SJSA1 (cell line): ENCODE measurements at regions not wholly inside any gene's neighbourhood (a gene's known extent, or its start where the extent isn't known, plus 50 kb on each side); places are given as distances from the start of the nearest gene placed in this dataset.
A peak's percentile ranks its signal among the peaks of the same experiment; 100 is the strongest.
"Not testable (repeated sequence)": the region's sequence is repeated elsewhere in the genome, so short reads cannot be mapped to it uniquely, and the experiment has no call there.

ENCODE experiments used
- DNase-seq, 2 experiments: peaks; one replicate each; pipeline ENCODE4 v3.0.0-alpha.2; 2015 to 2020; ENCODE audit warnings: low spot score in 2 of 2, low read depth in 1 of 2
- H3K27ac ChIP-seq: fragments of 250-450 bp; sonication (Bioruptor Pico); 2 replicates; pipeline ENCODE4 v1.5.1; 2020; ENCODE audit warnings: mild to moderate bottlenecking, moderate library complexity
- H3K27me3 ChIP-seq: fragments of 250-450 bp; sonication (Bioruptor Pico); replicated peaks from 2 replicates; pipeline ENCODE4 v1.5.1; 2020; ENCODE audit warnings: mild to moderate bottlenecking, moderate library complexity
- H3K36me3 ChIP-seq: fragments of 250-450 bp; sonication (Bioruptor Pico); 2 replicates; pipeline ENCODE4 v1.5.1; 2020; ENCODE audit warnings: mild to moderate bottlenecking
- H3K4me1 ChIP-seq: fragments of 250-450 bp; sonication (Bioruptor Pico); replicated peaks from 2 replicates; pipeline ENCODE4 v1.6.1; 2021; ENCODE audit warnings: mild to moderate bottlenecking
- H3K4me3 ChIP-seq: fragments of 250-450 bp; sonication (Bioruptor Pico); 2 replicates; pipeline ENCODE4 v1.5.1; 2020; ENCODE audit warnings: mild to moderate bottlenecking
- H3K9me3 ChIP-seq: fragments of 250-450 bp; sonication (Bioruptor Pico); replicated peaks from 2 replicates; pipeline ENCODE4 v1.5.1; 2020; ENCODE audit warnings: mild to moderate bottlenecking

- Histone ChIP-seq H3K4me3 (no peak overlapping the region), H3K27me3 (no peaks in the 10 kb centered on the region), H3K9me3 (peaks cover 8% of the 10 kb centered on the region), H3K27ac (no peak overlapping the region), H3K36me3 (no peaks in the 10 kb centered on the region), H3K4me1 (no peaks in the 10 kb centered on the region)
- no peak for DNase-seq
Measured at GRCh38 chr6:80586242-80586641, 479.8 kb downstream of the BCKDHB start.

GRCh38 chr6:80579391-80580023, 473.0 kb downstream of the BCKDHB start:
- no peaks in the 10 kb centered on the region for H3K36me3 ChIP-seq
- H3K4me1 ChIP-seq = no peaks in the 10 kb centered on the region
- no peak overlapping the region for H3K27ac ChIP-seq
- H3K9me3 ChIP-seq = no peaks in the 10 kb centered on the region
- H3K27me3 ChIP-seq = no peaks in the 10 kb centered on the region
- no peak overlapping the region for H3K4me3 ChIP-seq
- no peak for DNase-seq

GRCh38 chr6:80573320-80573719, 466.8 kb downstream of the BCKDHB start:
- H3K36me3 ChIP-seq, H3K27me3 ChIP-seq, DNase-seq, H3K4me3 ChIP-seq, H3K9me3 ChIP-seq, H3K4me1 ChIP-seq, H3K27ac ChIP-seq: not testable (repeated sequence)

GRCh38 chr6:80566361-80566760, 459.9 kb downstream of the BCKDHB start:
- no peaks in the 10 kb centered on the region for H3K36me3 ChIP-seq
- 0 out of 2 replicates have a peak overlapping the region, but pooled peaks have one; percentile 7 for H3K27ac ChIP-seq
- no peak for DNase-seq
- H3K4me3 ChIP-seq = no peak overlapping the region
- H3K9me3 ChIP-seq = no peaks in the 10 kb centered on the region
- no peaks in the 10 kb centered on the region for H3K4me1 ChIP-seq
- H3K27me3 ChIP-seq = no peaks in the 10 kb centered on the region

GRCh38 chr6:80553071-80553740, 446.7 kb downstream of the BCKDHB start:
- Histone ChIP-seq H3K4me1 (peaks cover 17% of the 10 kb centered on the region), H3K27ac (no peak overlapping the region), H3K4me3 (no peak overlapping the region), H3K9me3 (no peaks in the 10 kb centered on the region), H3K36me3 (no peaks in the 10 kb centered on the region), H3K27me3 (no peaks in the 10 kb centered on the region)
- DNase-seq = no peak

- Histone ChIP-seq H3K9me3 (no peaks in the 10 kb centered on the region), H3K4me1 (peaks cover 33% of the 10 kb centered on the region), H3K27me3 (no peaks in the 10 kb centered on the region), H3K36me3 (no peaks in the 10 kb centered on the region), H3K27ac (no peak overlapping the region), H3K4me3 (no peak overlapping the region)
- no peak for DNase-seq
Measured at GRCh38 chr6:80550748-80551147, 444.3 kb downstream of the BCKDHB start.

- no peaks in the 10 kb centered on the region for H3K9me3 ChIP-seq
- no peak overlapping the region for H3K27ac ChIP-seq
- no peaks in the 10 kb centered on the region for H3K27me3 ChIP-seq
- no peak for DNase-seq
- no peaks in the 10 kb centered on the region for H3K36me3 ChIP-seq
- H3K4me3 ChIP-seq = no peak overlapping the region
- H3K4me1 ChIP-seq = peaks cover 33% of the 10 kb centered on the region
Measured at GRCh38 chr6:80550281-80550680, 443.8 kb downstream of the BCKDHB start.

- no peak overlapping the region for H3K4me3 ChIP-seq
- peak in 1 of 2 experiments; percentile 53 for DNase-seq
- peaks cover 47% of the 10 kb centered on the region for H3K4me1 ChIP-seq
- H3K36me3 ChIP-seq = no peaks in the 10 kb centered on the region
- no peaks in the 10 kb centered on the region for H3K9me3 ChIP-seq
- H3K27ac ChIP-seq = peak overlapping the region; percentile 85
- H3K27me3 ChIP-seq = no peaks in the 10 kb centered on the region
Measured at GRCh38 chr6:80548532-80548931, 442.1 kb downstream of the BCKDHB start.

GRCh38 chr6:80547827-80548226, 441.4 kb downstream of the BCKDHB start:
- Histone ChIP-seq H3K27me3 (no peaks in the 10 kb centered on the region), H3K9me3 (no peaks in the 10 kb centered on the region), H3K36me3 (no peaks in the 10 kb centered on the region), H3K27ac (peak overlapping the region; percentile 85), H3K4me1 (peaks cover 54% of the 10 kb centered on the region), H3K4me3 (no peak overlapping the region)
- DNase-seq = peak; percentile 56 to 87

GRCh38 chr6:80544976-80545722, 438.7 kb downstream of the BCKDHB start:
- Histone ChIP-seq H3K4me1 (peaks cover 71% of the 10 kb centered on the region), H3K27me3 (no peaks in the 10 kb centered on the region), H3K36me3 (peaks cover 5% of the 10 kb centered on the region; the same call in 1 of the 2 replicates), H3K27ac (no peak overlapping the region), H3K9me3 (no peaks in the 10 kb centered on the region), H3K4me3 (no peak overlapping the region)
- DNase-seq = no peak

GRCh38 chr6:80544555-80544954, 438.1 kb downstream of the BCKDHB start:
- H3K36me3 ChIP-seq = peaks cover 5% of the 10 kb centered on the region; the same call in 1 of the 2 replicates
- peaks cover 73% of the 10 kb centered on the region for H3K4me1 ChIP-seq
- H3K4me3 ChIP-seq = no peak overlapping the region
- DNase-seq = no peak
- no peaks in the 10 kb centered on the region for H3K9me3 ChIP-seq
- no peak overlapping the region for H3K27ac ChIP-seq
- H3K27me3 ChIP-seq = no peaks in the 10 kb centered on the region

GRCh38 chr6:80543598-80544222, 437.2 kb downstream of the BCKDHB start:
- H3K4me1 ChIP-seq = peaks cover 68% of the 10 kb centered on the region
- peak in 1 of 2 experiments; percentile 49 for DNase-seq
- peak overlapping the region; percentile 25 for H3K27ac ChIP-seq
- H3K27me3 ChIP-seq = no peaks in the 10 kb centered on the region
- peaks cover 5% of the 10 kb centered on the region; the same call in 1 of the 2 replicates for H3K36me3 ChIP-seq
- no peak overlapping the region for H3K4me3 ChIP-seq
- no peaks in the 10 kb centered on the region for H3K9me3 ChIP-seq

- Histone ChIP-seq H3K36me3 (peaks cover 5% of the 10 kb centered on the region; the same call in 1 of the 2 replicates), H3K27ac (peak overlapping the region; percentile 25; the same call in 1 of the 2 replicates), H3K4me1 (peaks cover 62% of the 10 kb centered on the region), H3K27me3 (no peaks in the 10 kb centered on the region), H3K4me3 (no peak overlapping the region), H3K9me3 (no peaks in the 10 kb centered on the region)
- no peak for DNase-seq
Measured at GRCh38 chr6:80543151-80543550, 436.7 kb downstream of the BCKDHB start.
